Activated CD4-positive, alpha-beta T cell treated with anti-CD3 and anti-CD28 coated beads, Interleukin-2, amount 50 U/mL, for 24 hours (primary cell): ENCODE measurements at regions not wholly inside any gene's neighbourhood (a gene's known extent, or its start where the extent isn't known, plus 50 kb on each side); places are given as distances from the start of the nearest gene placed in this dataset.
"Not testable (repeated sequence)": the region's sequence is repeated elsewhere in the genome, so short reads cannot be mapped to it uniquely, and the experiment has no call there.

Experiments used
- DNase-seq, 2 donors: peaks; one replicate each; pipeline ENCODE4 v3.0.0-alpha.2; 2020; ENCODE audit warnings: low read depth in 1 of 2, low spot score in 1 of 2

DNA sequence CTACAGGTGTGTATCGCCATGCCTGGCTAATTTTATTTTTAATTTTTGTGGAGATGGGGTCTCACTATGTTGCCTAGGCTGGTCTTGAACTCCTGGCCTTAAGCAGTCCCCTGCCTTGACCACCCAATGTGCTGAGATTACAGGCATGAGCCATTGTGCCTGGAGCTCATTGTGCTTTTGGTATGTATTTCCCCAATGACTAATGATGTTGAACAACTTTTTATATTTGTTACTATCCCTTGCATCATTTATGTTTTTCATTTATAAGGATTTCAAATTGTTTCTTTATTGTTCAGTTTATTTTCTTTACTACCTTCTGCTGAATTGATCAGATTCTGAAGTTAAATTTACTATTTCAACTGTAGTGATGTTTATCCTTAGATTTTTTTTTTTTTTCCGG is 199.7 kb downstream of the CEP135 start:
- no peak for DNase-seq

DNA sequence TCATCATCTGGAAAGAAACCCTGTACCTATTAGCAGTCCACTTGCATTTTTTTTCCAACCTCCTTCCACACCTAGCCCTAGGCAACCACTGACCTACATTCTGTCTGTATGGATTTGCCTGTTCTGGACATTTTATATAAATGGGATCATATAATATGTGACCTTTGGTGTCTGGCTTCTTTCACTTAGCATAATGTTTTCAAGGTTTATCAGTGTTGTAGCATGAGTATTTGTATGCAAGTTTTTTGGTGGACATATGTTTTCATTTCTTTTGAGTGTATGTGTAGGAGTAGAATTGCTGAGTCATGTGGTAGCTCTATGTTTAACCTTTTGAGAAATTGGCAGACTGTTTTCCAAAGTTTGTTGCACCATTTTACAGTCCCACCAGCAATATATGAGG is 198.6 kb downstream of the CEP135 start:
- no peak for DNase-seq

DNA sequence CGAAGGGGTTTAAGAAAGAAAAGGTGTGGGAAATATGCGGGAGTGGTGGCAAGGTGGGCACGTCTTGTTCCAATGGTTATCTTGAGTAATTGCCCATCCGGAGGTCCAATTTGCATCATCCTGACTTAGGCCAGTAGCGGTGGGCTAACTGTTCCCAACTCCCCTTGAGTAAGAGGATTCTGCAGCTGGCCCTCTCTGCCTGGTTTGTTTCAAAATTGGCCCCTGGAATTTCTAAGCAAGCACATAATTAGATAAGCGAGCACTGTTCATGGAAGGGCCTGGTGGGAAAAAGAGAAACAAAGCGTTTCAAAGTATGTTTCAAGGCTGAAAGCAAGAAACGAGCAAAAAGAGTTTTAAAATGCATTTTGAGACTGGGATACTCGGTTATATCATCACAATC is 198.2 kb downstream of the CEP135 start:
- DNase-seq: no peak

DNA sequence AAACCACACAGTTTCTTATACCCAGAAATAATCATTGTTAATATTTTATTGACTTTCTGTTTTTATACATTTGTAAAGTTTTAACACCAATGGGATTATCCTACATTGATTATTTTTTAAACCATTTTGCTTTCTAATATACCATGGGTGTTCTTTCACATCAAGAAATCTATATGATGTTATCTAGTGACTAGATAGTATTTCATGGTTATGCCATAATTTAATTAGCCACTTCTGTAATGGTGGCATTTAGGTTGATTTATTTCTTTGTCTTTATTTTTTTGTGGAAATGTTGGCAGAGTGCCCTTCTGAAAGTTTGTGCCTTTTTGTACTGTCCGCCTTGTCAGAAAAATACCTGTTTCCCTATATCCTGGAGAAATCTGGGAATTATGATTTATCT is 193.3 kb downstream of the CEP135 start:
- no peak for DNase-seq

DNA sequence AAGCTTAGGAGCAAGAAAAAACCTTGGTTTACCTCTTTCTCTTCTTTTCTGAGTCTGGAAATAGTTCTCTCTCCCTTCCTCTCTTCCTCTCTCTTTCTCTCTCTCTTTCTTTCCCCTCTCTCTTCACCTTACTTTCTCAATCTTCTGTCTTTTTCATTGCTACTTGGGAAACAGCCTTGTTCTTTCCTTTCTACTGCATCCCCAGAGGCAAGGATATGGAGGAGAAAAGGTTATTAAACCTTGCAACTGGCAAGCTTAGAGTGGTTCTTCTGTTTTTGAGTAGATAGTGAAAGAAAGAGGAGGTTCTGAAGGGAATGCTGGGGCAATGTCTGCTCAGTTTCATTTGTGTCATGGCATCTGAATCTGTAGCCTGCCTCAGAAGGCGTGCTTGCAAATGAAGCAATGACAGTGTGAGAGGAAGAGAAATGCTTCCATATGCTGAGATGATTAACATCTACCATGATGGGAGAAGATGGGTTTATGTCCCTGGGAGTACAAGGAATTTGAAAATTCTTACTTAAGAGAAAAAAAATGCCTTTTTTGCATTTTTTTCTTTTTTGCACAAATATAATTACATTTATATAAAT is 190.6 kb downstream of the CEP135 start:
- DNase-seq: no peak

DNA sequence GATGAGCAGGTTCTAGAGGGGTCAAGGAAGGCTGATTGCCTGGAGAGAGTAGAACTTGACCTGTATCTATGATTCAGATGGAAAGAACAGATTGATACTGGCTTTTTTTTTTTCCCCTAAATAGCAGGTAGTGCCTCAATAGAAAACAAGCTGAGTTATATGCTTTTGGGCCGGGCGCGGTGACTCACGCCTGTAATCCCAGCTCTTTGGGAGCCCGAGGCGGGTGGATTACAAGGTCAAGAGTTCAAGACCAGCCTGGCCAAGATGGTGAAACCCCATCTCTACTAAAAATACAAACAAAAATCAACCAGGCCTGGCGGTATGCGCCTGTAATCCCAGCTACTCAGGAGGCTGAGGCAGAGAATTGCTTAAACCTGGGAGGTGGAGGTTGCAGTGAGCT is 186.1 kb downstream of the CEP135 start:
- not testable (repeated sequence) for DNase-seq

DNA sequence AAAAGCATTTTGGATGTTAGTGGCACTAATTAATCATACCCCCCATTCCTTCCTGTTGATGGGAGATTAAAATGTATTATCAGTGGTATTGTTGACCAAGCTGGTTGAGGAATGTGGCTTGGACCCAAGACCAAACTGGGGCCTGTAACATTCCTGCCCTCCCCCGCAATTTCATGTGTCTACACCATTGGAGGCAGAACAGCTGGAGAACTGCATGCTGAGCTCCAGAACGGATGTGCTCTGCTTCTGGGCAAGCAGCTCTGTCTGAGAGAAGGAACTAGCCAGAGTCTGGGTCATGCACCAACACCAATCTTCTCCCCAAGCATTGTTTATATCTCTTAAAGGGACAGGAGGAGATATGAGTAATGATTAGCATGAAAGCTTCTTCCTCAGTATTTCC is 185.5 kb downstream of the CEP135 start:
- DNase-seq: no peak

DNA sequence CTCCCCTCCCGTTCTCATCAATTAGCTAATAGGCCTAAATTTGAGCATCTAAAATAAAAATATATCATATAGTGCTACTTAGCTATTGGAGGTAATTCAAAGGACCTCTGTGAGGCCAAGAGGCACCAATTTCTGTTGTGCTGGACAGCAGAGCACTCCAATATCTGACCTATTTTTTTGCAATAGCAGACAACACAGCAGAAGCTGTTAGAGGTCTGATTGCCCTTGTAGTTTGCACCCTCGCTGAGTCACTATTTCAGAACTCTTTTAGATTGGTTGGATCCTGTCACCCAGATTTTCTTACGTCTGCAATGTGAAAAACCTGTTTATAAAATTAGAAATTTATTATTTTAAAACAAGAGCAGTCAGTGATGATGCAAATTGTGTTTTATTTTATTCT is 184.1 kb downstream of the CEP135 start:
- DNase-seq: no peak

DNA sequence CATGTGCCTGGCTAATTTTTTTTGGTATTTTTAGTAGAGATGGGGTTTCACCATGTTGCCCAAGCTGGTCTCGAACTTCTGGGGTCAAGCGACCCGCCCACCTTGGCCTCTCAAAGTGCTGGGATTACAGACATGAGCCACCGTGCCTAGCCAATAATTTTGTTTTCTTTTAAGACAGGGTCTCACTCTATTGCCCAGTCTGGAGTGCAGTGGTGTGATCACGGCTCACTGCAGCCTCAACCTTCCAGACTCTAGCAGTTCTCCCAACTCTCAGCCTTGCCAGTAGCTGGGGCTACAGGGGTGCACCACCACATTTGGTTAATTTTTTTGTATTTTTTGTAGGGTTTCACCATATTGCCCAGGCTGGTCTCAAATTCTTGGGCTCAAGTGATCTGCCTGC is 183.4 kb downstream of the CEP135 start:
- not testable (repeated sequence) for DNase-seq

DNA sequence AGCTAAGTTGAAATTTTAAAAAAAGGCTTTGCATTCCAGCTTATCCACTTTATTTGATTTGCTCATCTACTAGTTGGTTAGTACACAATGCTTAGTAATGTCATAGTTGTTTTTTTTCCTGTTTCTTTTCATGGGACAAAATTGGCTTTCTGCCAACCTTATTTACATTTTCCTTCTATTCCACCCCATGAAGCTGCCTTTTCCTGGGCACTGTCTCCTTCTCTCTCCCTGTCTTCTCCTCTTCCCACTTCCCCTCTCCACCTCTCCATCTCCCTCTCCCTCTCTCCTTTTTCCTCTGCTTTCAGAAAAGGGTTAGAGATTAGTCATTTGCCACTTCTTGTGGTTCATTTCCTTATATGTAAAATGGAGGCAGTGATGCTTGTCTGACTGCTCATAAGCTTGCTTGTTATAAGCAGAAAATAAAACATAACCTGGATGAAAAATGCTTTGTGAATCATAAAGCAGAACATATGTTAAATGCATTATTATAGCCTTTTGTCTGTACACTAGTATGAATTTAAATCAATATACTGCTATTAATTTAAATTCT is 181.9 kb downstream of the CEP135 start:
- no peak for DNase-seq

DNA sequence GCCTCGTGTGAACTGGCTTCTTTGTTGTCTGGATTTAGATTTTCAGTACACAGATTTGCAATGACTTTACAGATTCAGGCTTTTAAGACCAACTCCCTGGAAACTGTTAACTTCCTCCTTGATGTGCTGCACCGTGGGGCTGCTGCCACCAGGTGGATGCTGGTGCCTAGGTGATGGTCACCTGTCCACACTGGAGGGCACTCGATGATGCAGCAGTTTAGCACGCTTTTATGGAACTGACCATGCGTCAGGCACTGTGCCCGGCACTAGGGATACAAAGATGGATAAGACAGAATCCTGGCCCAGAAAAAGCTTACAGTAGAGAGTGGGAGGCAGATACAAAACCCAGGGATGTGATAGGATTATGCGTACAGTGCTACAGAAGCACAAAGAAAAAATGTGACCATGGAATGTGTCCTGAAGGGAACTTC is 180.7 kb downstream of the CEP135 start:
- DNase-seq: no peak

DNA sequence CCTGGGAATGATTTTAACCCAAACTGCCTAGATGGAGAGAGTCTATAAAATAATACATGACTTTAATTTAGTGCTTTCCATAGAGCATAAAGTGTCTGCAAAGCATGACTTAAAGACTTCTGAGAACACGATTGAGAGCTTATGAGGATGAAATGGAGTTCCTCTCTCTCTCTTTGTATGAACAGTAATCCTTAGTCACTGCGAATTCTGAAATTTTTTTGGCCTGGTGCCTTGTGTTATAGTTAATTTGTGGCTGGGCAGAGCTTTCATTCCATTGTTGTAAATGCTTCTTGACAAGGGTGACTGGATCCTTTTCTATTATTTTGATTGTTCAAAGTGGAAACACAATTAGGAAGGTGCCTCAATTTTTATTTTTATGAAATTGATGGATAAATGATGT is 179.5 kb downstream of the CEP135 start:
- no peak for DNase-seq

DNA sequence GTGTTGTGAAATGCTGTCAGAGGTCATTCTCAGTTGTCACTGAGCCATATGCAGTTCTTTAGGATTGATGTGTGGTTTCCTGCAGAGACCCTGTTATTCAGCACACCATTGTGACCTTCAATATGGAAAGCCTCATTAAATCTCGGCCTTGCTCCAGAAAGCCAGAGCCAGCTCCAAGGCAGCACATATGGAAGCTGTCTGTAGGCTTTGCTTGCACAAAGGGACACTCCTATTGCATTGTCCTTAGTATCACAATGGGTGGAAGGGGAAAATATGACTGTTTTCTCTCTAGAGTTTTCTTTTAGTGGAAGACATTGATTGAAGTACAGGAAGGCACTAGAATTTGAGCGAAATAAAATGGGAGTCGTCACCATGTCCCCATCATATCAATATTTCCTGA is 179.0 kb downstream of the CEP135 start:
- no peak for DNase-seq

DNA sequence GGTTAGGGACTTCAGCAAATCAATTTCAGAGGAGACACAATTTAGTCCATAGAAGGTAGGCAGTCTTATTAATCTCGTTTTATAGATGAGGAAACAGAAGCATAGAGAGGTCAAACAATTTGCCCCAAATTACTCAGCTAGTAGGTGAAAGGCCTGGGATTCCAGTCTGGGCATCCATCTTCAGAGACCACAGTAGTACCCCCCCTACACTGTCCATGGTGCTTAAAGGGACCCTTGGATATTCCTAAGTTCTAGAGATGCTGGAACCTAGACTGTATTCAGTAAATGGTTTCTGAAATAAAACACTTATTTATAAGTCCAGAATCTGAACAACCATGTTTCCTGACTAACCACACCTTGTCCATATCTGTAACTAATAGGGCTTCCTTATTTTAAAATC is 174.8 kb downstream of the CEP135 start:
- no peak for DNase-seq

DNA sequence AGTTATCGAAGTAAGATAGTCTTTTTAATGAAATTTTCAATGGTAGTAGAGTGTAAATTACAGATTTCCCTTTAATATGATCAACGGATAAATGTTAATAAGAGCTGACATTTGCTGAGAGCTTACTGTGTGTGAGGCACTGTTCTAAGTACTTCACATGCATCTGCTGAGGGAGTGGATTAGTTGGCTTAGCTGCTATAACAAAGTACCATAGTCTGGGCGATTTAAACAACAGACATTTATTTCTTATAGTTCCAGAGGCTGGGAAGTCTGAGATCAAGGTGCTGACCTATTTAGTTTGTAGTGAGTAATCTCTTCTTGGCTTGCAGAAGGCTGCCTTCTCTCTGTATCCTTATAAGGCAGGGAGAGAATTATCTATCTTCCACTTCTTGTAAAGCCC is 174.3 kb downstream of the CEP135 start:
- no peak for DNase-seq

DNA sequence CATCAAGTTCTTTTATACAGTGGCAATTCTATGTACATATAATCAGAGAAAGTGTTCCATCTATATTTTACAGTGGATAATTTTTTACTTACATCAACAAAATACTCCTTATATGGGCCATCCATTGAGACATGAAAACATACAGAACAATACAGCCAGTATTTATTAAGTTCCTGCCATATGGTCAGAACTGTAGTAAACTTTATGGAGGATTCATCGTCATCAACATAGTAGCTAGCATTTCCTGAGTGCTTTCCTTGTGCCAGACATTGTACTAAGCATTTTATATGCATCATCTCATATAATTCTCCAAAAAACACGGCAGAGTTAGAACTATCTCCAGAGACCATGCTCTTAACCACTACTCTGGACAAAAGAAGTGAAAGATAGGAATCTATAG is 170.1 kb downstream of the CEP135 start:
- no peak for DNase-seq

DNA sequence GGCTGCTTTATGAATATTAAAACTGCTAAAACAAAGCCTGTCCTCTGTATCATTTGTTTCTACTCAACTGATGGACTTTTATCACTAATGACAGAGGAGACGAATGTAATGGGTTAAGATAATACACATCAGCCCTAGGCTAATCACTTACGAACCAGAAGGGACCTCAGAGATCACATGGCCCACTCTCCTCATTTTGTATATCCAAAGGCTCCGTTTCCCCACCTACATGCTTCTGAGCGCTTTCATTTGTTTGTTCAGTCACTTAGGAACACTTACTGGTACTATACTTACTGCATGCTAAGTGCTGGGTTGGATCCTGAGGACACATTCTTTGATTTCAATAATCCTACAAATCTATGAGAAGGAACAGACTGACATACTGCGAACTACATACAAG is 169.3 kb downstream of the CEP135 start:
- DNase-seq: no peak

DNA sequence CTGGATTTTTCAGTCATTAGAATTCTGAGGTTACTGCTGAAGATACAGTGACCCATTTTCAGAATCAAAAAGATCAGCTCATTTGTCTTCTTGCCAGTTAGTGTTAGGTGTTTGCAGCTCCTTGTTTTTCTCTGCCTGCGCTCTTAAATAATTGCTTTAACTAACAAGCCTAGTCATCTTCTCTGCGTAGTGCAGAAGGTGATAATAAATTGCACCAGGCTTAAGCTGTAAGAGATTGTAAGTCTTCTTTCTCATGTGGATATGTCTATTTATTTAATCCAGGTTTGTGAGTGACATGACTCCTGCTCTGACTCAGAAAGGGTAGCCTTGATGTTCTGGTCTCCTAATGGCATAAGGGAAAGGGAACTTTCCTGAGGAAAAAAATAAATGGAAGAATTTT is 167.2 kb downstream of the CEP135 start:
- DNase-seq: no peak

DNA sequence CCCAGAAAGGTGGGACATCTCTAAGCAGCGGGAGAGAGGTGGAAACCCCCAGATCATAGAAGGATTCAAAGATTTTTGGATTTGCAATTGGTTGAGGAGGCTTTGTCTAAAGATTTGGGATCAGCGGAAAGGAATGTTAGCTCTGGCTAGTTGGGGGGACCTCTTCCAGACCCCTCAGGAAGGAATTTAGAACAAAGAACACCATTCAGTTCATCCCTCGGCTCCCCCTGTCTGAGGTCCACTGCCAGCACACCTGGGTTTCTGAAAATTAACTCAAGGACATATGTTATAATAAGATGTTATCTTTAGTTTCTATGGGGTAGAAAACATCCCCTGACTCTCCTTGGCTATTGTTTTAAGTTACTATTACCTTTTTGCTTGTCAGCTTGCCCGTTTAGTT is 163.6 kb downstream of the CEP135 start:
- no peak for DNase-seq

DNA sequence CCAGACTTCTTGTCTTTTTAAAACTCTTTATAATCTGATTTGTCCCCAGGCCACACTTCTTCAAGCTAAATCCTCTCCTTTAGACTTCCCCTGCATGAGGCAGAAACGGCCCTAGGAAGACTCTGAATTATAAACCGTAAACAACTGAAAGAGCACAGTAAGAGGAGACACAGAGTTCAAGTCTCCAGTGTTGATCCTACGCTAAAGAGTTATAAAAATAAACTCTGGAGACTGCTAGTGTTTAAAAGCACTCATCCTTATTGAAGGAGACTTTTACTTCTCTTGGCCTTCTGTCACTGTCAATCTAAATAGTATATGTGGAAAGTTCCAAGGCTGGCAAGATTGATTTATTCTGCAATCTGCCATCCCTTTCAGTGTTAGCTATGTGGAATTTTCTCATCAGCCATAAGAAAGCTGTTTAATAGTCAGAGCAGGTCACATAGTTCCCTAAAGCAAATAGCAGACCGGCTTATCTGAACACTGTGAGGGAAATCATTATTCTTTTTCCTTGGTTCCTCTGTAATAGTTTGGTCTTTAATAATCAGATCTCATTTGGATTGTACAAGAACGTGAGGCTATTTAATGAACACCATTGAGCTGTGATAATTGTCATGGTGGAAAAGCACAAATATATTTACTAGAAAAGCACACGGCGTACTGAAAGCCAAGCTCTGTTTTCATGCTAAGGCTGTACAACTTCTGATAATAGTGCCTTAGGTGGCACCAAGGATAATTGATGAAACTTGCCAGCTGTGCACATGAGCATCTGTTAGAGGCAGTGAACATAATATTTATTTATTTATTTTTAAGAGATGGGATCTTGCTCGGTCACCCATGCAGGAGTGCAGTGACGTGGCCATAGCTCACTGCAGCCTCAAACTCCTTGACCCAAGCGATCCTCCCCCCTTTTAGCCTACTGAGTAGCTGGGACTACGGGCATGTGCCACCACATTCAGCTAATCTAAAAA is 157.7 kb downstream of the CEP135 start:
- no peak for DNase-seq

DNA sequence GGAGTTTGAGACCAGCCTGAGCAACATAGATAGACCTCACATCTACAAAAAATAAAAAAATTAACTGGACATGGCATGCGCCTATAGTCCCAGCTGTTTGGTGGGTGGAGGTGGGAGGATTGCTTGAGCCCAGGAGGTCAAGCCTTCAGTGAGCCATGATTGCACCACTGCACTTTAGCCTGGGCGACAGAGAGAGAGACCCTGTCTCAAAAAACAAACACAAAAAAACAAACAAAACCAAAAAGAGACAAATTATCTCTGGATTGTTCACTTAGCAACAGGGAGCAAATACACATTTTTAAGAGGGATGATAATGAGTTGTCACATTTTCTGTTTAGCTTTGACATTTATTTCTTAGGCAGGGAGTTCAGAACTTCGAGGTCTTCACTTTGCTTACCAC is 155.4 kb downstream of the CEP135 start:
- no peak for DNase-seq

DNA sequence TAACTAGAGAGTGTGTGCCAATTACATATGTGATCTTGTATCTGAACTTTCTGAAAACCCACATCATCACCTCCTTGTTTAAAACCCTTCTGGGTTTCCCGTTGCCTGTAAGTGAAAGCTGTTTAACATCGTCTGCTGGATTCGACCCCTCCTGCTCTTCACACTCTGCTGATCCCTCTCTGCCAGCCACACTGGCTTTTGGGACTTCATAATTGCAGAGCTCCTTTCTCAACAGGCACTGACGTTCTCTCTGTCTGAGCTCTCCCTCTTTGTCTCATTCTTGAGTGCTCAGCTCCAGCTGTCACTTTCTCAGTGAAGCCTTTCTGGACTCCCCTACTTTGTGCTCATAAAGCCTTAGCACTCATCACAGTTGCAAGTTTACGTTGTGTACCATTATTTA is 153.9 kb downstream of the CEP135 start:
- DNase-seq: no peak
